ENCODE measurements at regions not wholly inside any gene's neighbourhood (a gene's known extent, or its start where the extent isn't known, plus 50 kb on each side); places are given as distances from the start of the nearest gene placed in this dataset.

GRCh38 chrX:64097891-64098290 is 107.6 kb downstream of the AMER1 start:
- no peak for DNase-seq
- intact Hi-C loops (cut with micrococcal nuclease), result no loop called here
- no peak for TF ChIP-seq CTCF (IDR thresholded peaks at IDR 0.05; ENCODE audit: borderline replicate concordance)
- H3K4me1 ChIP-seq, result no peaks in the 10 kb centered on the region
- no peak overlapping the region for H3K27ac ChIP-seq (replicated peaks)
- H3K9me3 ChIP-seq (replicated peaks), result no peaks in the 10 kb centered on the region
- H3K4me3 ChIP-seq, result no peak overlapping the region
- H3K36me3 ChIP-seq, result no peaks in the 10 kb centered on the region
- H3K27me3 ChIP-seq (ENCODE audit: low read depth), result no peaks in the 10 kb centered on the region

DNA sequence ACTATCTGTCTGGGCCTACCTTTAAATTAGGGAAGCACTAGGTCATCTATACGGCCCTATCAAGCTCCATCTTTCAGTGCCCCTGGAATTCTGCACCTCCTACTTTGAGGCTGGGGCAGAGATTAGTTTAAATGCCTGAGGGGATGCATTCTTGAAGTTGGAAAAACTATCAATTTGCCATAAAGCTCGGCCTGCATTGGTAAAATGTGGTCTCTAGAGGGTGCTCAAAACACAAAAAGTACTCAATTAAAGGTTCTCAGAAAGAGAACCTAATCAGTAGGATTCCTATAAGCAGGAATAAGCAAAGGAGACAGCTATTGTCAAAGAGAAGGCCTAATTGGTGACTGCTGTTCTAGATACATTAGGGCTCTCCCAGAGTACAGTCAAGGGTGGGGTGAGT is 111.7 kb downstream of the AMER1 start:
- intact Hi-C loops (cut with micrococcal nuclease), result no loop called here
- Histone ChIP-seq H3K4me3 (no peak overlapping the region), H3K9me3 (replicated peaks) (peaks cover 6% of the 10 kb centered on the region), H3K36me3 (no peaks in the 10 kb centered on the region), H3K4me1 (no peaks in the 10 kb centered on the region), H3K27ac (replicated peaks) (no peak overlapping the region), H3K27me3 (ENCODE audit: low read depth) (no peaks in the 10 kb centered on the region)
- no peak for DNase-seq
- peak; percentile 54 for TF ChIP-seq CTCF (IDR thresholded peaks at IDR 0.05; ENCODE audit: borderline replicate concordance)

All from left ventricle myocardium inferior (tissue), 1 donor.